ENCODE measurements at regions not wholly inside any gene's neighbourhood (a gene's known extent, or its start where the extent isn't known, plus 50 kb on each side); places are given as distances from the start of the nearest gene placed in this dataset.

DNA sequence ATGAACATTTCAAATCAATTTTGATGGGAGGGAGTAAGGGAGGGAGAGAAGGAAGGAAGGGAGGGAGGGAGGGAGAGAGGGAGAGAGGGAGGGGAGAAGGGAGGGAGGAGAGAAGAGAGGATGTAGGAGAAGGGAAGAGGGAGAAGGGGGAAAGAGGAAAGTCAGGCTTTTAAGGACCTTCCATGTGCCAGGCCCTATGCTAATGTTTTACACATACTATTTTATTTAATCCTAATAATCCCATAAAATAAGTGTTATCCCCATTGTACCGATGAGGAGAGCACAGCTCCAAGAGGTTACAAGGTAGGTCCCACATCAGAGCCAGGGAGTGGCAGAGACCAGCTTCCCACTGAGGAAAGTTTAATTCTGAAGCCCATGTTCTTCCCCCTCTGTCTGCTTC is 341.9 kb downstream of the RAB28 start:
- DNase-seq (ENCODE audit: extremely low read depth, low read depth, low spot score) = no peak

DNA sequence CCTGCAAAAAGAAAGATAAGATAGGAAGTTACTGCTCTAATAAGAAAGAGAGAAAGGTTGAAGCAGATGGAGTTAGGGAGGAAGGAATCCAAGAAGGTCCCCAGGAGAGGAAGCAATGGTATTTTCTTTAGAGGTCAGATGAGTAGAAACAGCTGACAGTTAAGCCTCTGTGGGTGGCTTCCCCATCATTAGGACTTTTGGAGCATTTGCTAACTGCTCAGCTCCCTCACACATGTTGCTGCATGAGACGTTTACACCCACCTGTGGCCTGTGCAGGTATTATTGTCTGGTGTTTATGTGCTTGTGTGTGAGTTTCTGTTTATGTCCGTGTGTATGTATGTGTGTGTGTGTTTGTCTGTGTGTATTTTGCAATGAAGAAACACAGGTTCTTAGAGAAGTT is 346.8 kb downstream of the RAB28 start:
- no peak for DNase-seq (ENCODE audit: extremely low read depth, low read depth, low spot score)

DNA sequence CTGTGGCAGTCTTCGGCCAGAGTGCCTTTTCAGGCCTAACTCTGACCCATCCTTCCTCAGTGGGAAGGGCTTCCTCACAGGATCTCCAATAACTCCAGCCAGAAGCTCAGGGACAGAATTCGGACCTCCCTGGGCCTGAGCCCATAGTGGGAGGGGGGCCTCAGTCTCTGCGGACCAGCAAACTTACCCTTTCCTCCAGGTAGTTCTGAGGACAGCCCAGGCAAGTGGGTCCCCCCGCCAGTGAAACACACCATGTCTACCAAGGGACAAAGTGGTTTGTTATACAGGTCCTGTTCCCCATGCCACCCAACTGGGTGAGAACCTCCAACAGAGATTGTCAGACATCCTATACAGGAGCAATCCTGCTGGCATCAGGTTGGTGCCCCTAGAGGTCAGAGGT is 350.4 kb downstream of the RAB28 start:
- DNase-seq (ENCODE audit: extremely low read depth, low read depth, low spot score) = no peak

DNA sequence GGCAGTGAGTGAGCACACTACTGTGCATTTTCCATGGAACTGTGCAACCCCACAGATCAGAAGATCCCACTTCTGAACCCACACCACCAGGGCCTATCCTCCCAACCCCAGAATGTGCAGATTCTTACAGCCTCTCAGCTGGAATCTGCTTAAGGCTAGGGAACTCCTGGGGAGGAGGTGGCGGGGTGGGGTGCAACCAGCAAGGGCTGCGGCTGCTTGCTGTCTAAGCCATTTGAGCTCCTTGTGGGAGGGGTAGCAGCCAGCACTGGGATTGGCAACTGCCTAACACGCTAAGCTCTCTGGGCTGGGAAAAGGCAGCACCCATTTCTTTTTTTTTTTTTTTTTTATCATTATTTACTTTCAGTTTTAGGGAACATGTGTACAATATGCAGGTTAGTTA is 353.3 kb downstream of the RAB28 start:
- DNase-seq (ENCODE audit: extremely low read depth, low read depth, low spot score) = no peak

DNA sequence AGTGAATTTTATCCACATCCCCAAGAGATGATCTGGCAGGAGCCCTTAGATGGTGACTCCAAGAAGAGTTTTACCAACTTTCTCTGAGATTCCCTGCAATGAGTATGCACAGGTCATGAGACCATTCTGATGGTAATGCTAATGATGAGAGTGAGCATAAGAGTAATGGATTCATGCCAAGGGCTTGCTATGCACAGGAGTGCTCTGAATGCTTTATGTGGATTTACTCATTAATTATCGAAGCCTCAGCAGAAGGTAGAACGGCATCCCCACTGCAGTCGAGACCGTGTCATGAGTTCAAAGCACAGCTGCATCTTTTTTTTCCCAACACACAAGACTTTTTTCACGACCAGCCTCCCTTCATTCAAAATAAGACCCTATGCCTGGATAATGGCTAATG is 355.0 kb downstream of the RAB28 start:
- DNase-seq (ENCODE audit: extremely low read depth, low read depth, low spot score) = no peak

DNA sequence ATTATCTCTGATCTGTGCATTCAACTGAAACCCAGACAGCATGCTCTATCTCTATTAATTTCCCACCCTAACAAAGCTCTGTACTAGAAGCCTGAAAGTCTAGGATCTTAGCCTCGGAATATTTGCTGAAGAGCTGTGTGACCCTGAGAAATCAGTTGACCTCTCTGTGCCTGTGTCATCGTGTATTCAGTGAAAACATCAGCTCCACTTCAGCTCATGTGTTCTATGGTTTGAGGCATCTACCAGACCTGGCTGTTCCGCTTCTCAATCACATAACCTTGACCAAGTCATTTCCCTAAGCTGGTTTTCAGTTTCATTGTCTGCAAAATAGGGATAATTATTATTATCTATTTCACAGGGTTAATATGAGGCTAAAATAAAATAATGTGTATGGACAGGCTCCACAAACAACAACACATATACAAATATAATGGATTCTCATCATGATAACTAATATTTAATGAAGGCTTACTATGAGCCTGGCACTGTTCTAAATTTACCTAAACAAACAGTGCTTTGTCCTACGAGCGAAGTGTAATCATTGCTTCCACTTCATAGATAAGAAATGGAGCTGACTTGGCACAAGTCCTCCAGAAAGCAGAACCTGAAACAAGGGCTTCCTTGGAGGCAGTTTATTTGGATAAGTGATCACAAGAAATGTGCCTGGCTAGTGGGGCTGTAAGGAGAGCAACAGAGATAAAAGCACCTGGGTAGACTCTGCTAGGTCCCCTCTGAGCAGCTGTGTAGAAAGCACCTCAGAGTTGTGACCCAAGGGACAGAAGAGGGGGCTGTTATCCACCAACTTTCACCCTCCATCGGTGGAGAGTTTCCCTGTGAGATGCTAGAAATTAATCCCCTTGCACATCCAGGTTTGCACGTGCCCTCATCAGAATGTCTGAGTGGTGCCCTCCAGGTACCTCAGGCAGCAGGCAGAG is 356.9 kb downstream of the RAB28 start:
- DNase-seq (ENCODE audit: extremely low read depth, low read depth, low spot score) = no peak

DNA sequence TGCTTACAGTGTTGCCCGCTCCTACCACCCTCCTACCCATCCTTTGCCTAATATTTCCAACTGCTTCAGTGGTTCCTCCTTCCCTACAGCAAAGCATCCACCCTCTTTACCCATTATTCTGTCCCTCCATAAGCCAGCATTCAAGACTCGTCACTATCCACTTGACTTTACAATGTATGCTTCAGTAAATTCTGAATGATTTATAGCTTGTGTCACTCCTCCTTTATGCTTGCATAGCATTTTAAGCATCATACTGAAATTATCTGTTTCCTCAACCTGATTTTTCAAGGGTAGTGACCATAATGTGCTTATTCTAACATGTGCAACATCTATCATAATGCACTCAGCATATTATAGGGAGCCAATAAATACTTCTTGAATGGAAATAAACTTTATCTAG is 365.5 kb downstream of the RAB28 start:
- no peak for DNase-seq (ENCODE audit: extremely low read depth, low read depth, low spot score)

DNA sequence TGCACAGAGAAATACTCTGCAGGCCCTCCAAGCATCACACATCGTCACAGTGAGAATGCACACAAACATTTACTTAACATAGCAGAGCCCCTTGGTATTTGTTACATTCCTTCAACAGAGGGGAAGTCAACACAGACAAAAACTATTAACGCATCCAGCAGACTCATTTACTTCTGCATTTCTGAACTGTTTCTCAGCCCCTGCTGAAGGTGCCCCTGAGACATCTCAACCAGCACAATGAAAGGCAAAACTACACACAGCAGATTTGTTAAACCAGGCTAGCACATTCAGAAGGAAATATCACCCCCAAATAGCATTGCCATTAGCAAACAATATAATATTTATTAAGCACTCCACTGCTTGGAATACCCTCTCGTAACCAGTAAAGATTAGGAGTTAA is 367.0 kb downstream of the RAB28 start:
- no peak for DNase-seq (ENCODE audit: extremely low read depth, low read depth, low spot score)

DNA sequence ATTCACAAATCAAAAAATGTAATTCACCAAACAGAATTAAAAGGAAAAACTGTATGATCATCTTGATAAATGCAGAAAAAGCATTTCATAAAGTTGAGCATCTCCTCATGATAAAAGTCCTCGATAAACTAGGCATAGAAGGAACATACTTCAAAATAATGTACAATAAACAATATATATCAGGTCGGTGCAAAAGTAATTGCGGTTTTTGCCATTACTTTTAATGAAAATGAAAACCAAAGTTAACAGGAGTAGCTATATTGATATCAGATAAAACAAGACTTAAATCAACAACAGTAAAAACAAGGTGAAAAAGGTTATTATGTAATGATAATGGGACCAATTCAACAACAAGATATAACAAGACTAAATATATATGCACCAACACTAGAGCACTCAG is 372.1 kb downstream of the RAB28 start:
- no peak for DNase-seq (ENCODE audit: extremely low read depth, low read depth, low spot score)

DNA sequence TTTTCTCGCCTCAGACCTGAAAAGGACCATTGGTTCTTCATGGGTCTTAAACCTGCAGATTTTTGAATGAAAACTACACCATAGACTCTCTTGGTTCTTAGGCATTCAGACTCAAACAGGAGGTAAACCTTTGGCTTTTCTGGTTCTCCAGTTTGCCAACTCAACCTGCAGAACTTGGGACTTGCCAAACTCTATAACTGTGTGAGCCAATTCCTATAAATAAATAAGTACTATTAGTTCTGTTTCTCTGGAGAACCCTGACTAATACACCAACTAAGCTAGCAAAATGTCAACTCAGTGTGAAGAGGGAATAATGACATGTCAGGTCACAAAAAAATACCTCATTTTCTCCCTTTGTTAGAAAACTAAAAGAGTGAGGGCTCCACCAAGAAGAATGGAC is 374.6 kb downstream of the RAB28 start:
- DNase-seq (ENCODE audit: extremely low read depth, low read depth, low spot score) = no peak

DNA sequence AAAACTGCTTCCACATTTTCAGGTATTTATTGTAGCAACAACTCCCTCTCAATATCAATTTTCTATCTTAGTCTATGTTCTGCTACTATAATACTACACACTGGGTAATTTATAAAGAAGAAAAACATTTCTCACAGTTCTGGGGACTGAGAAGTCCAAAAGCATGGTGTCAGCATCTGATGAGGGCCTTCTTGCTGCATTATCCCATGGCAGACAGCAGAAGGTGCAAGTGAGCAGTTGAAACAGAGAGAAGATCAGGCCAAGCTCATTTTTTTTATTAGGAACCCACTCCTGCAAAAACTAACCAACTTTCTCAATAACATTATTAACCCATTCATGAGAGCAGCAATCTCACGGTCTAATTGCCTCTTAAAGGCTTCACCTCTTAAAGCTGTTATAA is 376.0 kb downstream of the RAB28 start:
- no peak for DNase-seq (ENCODE audit: extremely low read depth, low read depth, low spot score)

DNA sequence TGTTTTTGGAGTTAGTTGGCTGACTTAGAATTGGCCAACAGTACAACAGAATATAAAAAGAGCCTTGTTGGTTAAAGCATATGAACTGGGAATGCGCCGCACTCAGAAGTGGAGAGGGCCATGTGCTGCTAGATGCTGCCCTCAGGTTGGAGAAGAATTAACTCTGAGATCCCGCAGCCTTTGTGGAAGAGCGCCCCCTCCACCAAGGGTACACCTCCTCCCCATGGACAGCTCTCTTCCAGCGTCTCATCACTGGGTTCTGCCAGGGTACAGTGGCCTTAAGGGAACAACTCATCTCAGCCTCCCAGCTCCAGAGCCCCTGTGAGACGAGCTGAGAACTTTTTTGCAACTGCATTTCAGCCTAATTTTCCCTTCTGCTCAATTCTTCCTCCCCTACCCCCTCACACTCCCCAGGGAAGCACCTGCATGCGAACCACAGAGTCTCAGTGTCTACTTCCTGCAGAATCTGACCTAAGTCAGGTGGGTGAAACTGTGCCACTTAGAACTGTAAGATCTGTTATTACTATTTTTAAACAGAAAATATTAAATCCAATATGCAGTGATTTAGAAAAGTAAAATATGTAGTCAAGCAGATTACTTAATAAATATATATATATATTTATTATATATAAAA is 380.6 kb downstream of the RAB28 start:
- no peak for DNase-seq (ENCODE audit: extremely low read depth, low read depth, low spot score)

DNA sequence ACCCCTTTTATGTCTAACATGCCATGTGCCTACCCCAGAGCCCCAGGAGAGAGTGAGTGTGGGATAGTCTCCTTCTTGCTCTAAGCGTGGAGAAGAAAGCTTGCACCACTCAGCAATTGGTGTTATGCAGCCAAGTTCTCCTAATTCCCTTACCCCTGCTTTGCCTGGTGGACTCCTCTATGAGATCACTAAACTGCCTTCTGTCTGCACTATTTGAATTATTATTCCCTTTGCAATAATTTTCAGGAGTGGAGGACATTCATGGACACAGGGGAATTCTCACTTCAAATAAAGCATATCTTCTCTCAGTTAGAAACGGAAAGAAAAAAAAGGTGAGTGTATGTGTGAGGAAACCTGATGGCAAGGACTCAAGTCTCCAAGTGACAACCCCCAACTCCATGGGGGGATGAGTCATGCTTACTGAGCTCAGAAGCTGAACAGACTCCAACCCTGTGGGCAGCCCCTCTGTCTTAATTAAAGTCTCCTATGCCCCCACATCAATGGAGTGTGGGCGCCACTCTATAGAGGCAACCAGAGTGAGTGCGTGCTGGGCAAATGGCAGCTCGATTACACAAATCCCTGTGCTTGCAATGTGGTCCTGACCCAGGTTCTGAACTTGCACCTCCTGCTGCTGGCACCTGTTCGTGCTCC is 381.9 kb downstream of the RAB28 start:
- DNase-seq (ENCODE audit: extremely low read depth, low read depth, low spot score) = no peak

DNA sequence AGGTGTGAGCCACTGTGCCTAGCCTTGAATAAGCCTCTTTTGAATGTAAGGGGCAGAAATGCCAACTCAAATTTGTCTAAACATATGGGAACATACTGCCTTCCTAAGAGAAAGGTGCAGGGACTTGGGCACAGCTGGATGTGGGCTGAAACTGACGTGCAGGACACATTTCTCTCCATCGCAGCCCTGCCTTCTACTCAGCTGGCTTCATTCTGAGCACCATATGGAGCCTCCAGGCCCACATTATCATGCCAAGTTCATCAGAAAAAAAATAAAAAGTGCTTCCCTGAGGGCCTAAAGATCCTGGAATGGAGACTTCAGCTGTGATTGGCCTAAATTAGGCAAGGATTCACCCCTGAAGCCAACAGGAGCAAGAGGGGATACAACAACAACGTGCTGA is 386.2 kb downstream of the RAB28 start:
- no peak for DNase-seq (ENCODE audit: extremely low read depth, low read depth, low spot score)

DNA sequence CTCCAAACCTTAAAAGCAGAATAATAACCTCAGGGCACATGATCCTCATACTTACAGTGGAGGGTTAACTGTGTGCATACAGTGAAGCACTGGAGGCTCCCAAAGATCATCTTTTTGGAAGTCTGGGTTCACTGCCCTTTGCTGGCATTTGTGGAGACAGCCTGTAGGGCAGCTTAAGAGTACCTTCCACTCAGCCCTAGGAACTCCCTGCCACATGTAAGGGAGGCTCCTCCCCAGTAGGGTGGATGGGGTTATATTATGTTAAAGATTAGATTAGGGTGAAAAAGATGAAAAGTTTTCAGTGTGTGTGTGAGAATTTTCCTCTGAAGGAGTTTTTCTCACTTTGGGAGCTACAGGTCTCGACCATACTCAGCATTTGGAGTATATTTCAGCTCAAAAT is 388.4 kb downstream of the RAB28 start:
- no peak for DNase-seq (ENCODE audit: extremely low read depth, low read depth, low spot score)

DNA sequence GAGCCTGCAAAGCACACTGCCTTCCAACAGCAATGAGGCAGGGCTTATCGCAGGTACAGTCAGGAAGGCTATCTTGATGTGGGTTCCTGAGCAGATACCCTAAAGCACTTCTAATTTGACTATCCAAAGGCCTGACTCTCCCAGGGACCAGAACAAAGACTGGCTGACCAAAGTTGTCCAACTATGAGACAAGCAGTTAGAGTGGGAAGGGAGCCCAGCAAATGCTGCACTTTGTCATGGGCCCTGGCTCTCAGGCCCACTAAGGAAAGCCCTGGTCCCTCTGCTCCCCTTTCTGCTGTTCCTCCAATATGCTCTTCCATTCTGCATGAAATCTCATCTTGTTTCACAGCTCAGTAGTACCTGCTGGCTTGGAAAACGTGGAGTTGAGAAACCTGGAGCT is 391.0 kb downstream of the RAB28 start:
- no peak for DNase-seq (ENCODE audit: extremely low read depth, low read depth, low spot score)

DNA sequence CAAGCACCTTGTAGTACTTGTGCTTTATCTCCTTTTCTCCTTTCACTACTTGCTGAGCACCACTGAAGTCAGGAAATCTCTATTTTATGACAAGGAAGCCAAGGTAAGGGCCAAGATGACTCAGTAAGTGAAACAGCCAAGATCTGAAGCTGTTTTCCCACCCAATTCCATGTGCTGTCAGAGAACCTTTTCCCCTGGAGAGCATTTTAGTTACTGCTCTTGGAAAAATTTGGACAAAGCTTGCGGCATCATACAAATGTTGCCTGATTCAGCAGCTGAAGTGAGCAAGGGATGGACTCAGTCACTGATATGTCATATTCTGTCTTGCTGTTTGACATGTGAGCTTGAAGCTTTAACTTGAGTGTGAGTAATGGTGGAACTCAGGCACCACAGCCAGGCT is 391.4 kb downstream of the RAB28 start:
- DNase-seq (ENCODE audit: extremely low read depth, low read depth, low spot score) = no peak

DNA sequence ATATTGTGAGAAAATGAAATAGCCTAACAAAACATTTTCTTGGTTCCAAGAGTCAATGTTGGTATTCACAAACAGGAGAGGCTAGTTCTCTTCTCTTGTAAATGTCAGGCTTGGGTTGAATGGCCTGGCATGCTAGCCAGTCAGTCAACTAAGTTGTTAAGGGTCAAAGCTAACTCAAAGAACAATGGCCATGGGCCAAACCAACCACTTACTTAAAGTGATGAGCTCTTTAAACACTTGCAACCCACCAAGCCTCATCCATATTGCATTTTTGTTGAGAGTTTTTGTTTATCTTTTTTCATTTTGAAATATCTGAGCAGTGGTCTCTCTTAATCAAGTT is 394.5 kb downstream of the RAB28 start:
- DNase-seq (ENCODE audit: extremely low read depth, low read depth, low spot score) = no peak

DNA sequence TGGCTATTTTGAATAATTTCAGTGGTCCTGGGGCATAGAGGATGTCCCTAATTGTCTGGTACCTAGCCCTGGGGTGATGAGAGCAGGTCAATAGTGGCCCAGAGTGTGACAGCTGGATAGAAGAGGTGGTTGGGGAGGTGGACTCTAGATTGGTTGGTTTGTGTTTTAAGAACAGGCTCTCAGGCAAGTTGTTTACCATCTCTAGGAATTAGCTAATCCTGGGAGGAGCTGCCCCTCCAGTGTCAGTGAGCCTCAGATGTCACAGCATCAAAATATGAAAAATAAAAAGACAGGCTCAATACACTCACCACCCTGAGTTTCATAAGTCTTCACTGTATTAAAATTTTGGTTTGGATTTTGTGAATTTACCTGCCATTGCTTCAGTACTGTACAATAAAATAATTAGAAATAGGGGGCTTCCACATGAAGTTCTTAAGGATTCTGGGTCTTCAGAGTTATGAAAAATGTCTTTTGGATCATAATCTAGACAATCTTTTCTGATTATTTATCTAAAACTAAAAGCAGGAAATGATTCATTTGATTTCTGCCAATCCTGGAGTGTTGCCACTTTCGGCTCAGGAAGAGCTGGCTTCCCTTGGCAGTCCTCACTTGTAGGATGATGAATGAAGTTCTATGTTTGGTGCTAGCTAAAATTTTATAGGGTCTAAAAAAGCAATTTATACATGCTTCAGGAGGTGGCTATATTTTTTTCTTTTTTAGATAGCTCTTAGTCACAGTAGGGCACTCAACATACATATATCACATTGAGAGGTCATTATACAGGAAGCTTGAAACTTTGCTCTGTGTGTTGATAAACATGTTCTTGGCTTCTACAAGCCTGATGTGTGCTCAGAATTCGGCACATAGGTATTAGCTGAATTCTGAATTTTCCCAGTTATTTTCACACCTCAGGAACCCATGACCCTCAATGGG is 395.1 kb downstream of the RAB28 start:
- no peak for DNase-seq (ENCODE audit: extremely low read depth, low read depth, low spot score)

DNA sequence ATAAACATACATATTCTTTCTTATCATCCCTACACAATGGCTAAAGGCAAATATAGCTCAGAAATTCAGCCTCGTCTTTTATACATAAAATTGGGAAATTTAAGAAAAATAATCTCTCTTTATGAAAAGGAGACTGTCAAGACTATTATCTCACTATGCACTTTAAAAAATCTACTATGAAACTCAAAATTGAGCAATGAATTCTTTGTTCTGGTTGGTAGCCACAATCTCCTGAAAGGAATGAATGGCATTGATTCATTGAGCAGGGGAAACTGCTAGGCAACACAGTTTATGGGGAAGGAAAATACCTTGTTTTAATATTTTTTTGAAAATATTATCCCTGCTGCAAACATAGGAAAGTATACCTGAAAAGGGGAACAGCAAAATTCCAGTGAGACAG is 397.1 kb downstream of the RAB28 start:
- DNase-seq (ENCODE audit: extremely low read depth, low read depth, low spot score) = no peak

DNA sequence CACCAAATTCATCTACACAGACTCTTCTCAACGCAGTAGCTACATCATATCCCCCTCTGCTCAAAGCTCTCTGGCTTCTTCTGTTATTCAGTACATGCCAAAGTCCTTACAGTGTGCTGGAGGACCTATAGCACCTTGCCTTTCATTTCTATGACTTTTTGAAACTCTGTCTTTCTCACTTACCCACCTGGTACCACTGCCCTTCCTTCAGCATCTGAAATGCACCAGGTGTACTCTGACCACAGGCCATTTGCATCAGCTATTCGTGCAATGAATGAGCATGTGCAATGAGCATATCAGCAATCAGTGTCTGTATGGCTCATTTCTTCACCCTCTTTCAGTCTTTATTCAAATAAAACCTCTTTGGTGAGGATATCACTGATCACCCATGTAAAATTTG is 399.9 kb downstream of the RAB28 start:
- no peak for DNase-seq (ENCODE audit: extremely low read depth, low read depth, low spot score)
